Stimulated activated CD4-positive, alpha-beta T cell treated with anti-CD3 and anti-CD28 coated beads, Interleukin-1b, Interleukin-23, amount 100 ng/mL, for 4 hours (primary cell): ENCODE measurements at regions not wholly inside any gene's neighbourhood (a gene's known extent, or its start where the extent isn't known, plus 50 kb on each side); places are given as distances from the start of the nearest gene placed in this dataset.
"Not testable (repeated sequence)": the region's sequence is repeated elsewhere in the genome, so short reads cannot be mapped to it uniquely, and the experiment has no call there.

Source experiments
- DNase-seq, 2 donors: peaks; one replicate each; pipeline ENCODE4 v3.0.0-alpha.2; 2020; ENCODE audit warnings: low read depth in 2 of 2

GRCh38 chr12:126432780-126433179 lies 1367.5 kb downstream of the AACS start:
- DNase-seq, result no peak

GRCh38 chr12:126434412-126434985 lies 1369.3 kb downstream of the AACS start:
- DNase-seq, result no peak

DNA sequence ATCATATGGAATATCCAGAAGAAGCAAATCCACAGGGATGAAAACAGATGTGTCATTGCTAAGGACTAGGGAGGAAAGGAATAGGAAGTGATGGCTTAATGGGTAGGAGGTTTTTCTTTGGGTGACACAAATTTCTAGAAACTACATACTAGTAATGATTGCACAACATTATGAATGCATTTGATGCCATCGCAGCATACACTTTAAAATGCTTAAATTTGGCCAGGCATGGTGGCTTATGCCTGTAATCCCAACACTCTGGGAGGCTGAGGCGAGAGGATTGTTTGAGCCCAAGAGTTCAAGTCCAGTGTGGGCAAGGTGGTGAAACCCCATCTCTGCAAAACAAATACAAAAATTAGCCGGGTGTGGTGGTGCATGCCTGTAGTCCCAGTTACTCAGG lies 1370.8 kb downstream of the AACS start:
- DNase-seq, result no peak

DNA sequence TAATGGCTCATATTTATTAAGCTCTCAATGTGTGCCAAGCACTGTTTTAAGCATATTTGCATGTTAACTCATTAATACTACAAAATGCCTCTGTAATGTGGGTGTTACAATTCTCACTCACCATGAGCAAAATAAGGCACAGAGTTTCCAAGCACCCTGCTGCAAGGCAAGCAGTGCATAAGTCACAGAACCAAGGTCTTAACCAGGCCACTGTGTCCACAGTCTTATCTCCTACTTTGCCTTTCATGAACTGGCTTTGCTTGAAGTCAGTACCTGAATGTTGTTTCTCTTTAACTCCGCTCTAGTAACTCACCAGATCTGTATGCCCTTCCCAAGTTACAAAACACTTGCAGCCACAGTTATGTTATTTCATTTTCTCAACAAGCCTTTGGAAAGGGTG lies 1372.7 kb downstream of the AACS start:
- no peak for DNase-seq

GRCh38 chr12:126443977-126444376 lies 1378.7 kb downstream of the AACS start:
- no peak for DNase-seq

DNA sequence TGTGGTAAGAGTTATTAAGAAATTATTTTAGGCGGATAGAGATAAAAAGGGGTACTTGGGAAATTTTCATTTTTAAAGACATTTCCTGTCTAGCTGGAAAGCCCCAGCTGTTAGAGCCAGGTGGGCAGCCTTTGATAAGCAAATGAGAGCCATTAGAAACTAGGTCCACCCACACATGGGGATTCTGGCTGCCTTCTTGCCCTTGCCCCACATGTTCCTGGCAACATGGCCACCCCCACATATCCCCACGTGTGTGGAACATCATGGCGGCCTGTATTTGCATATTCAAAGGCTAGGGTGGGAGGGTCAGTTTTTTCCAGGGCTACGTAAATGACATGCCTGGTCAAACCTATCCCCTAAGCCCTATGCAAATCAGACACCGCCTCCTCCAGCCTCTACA lies 1382.1 kb downstream of the AACS start:
- DNase-seq, result no peak

DNA sequence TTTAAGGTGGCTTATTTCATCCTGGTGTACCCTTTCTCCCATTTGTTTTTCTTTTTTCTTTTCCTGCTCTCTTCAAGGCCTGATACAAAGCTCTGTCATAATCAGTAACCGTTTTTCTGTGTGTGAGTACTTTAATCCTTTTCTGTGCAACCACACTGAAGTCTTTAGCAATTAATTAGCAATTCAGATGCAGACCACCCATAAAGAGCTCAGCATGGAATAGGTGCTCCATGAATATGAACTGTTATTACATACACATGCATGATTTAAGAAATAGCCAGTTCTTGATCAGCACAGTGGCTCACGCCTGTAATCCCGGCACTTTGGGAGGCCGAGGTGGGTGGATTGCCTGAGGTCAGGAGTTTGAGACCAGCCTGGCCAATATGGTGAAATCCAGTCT lies 1386.6 kb downstream of the AACS start:
- no peak for DNase-seq

GRCh38 chr12:126452686-126453085 lies 1387.5 kb downstream of the AACS start:
- not testable (repeated sequence) for DNase-seq

- DNase-seq, result no peak
These were observed 1389.3 kb downstream of the AACS start for GRCh38 chr12:126454581-126454980.

DNA sequence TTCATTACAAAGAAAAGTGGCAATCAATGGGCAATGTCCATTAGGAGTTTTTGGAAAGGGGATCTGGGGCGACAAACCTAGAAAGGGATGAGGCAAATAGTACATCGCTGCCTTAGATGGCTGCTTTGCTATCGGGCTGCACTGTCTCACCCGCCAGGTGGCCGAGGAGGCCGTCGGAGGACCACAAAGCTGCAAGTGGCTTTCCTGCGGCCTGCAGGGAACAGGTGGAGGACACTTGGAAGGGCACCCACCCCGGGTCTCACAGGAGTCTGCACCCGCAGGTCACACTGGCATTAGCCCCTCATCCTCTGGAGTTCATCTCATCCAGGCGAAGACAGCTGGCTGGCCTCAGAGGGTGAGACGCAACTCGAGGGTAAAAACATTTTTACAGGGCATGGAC lies 1392.5 kb downstream of the AACS start:
- DNase-seq, result no peak

DNA sequence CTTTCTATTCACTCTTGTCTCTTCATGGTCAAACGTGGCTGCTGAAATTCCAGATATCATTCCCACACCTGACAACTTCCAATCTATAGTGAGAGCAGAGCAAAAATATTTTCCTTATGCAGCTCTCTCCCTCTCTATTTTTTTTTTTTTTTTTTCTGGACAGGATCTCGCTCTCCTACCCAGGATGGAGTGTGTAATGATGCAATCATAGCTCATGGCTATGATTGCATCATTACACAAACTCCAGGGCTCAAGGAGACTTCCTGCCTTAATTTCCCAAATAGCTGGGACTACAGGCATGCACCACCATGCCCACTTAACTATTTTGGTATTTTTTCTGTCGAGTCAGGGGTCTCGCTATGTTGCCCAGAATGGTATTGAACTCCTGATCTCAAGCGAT lies 1398.9 kb downstream of the AACS start:
- no peak for DNase-seq

GRCh38 chr12:126469211-126469610 lies 1404.0 kb downstream of the AACS start:
- no peak for DNase-seq

GRCh38 chr12:126474703-126475102 lies 1409.5 kb downstream of the AACS start:
- DNase-seq, result no peak

DNA sequence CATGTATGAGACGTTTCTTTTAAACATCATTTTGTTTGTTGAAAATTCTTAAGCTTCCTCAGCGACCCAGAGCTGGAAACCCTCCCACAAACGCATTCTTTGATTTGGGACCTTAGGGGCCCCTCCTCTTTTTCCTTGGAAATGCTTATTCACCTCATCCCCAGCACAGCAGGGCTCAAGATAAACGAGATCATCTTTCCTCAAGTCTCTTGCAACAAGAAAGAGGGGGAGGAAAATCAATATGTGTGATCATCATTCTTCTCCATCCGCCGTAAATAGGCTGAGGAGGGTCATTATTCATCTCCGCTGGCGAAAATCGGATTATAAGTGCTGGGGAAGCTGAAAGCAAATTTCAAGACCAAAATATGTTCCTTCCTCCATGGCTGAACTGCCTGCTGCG lies 1415.2 kb downstream of the AACS start:
- DNase-seq, result no peak

- no peak for DNase-seq
These were observed 1416.5 kb downstream of the AACS start for GRCh38 chr12:126481688-126482087.

- DNase-seq, result no peak
These were observed 1417.1 kb downstream of the AACS start for GRCh38 chr12:126482238-126482889.

- DNase-seq, result no peak
These were observed 1418.2 kb downstream of the AACS start for GRCh38 chr12:126483145-126484068.

GRCh38 chr12:126487431-126487980 lies 1422.3 kb downstream of the AACS start:
- no peak for DNase-seq

DNA sequence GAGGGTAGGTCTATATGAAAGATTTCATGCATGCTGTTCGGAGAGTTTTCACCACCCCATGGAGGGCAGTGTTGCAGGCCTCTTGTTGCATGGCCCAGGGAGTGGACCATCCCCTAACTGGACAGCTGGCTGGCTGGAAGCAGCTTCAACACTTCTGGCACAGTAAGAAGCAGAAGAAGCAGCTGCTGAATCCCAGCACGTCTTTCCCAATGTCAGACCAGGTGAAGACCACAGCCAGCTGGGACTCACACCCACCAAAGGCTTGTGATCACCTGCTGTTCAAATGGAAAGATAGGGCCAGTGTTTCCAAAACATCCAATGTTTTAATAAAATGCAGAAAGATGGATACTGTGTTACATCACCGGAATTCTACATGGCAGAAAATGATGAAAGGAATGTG lies 1423.6 kb downstream of the AACS start:
- no peak for DNase-seq

DNA sequence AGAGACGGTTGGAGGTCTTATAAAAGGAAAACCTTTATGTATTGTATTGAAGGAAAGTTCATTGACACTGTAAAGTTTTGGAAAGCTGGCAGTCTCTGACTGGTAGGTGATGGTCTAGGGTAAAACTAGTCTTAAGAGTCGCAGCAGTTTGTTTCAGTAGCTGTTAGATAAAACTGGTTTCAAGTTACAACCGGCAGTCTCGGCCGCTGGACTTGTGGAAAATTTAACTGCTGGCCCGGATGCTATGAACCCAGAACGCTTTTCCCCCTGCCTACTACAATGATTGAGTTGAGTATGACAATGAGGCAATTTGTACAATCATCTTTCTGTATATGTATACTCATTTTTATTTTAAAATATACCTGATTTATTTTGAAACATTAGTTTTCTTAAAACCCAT lies 1426.9 kb downstream of the AACS start:
- DNase-seq, result no peak

DNA sequence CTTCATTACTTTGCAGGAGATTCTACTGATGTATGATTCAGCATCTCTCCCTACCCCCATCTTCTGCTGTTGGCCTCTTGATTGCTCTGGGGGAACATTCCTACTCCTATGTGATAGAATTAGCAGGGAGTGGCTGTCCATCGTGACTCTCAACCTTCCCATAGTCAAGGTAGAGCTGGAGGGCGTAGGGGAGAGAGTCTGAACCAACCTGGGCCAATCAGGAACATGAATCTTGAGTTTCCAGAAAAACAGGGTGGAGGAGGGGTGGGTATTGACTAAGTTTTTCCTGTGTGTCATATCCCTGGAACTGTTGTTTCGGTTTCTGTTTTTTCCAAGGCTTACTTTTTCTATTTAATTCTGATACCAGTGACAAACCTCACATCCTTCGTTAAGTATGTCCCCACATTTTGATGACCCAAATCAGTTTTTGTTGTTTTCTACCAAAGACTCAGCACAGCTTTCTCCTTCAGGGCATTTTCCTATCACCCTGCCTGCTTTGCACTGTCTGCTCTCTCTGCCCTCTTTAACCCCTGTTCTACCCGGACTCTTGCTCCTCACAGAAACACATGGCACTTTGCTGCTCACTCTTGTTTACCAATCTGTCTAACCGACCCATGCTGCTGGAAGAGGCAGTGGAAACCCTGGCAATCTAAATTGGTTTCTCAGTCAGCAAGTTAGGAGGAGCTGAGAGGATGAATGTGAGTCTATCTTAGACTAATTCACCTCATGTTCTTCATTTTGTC lies 1428.3 kb downstream of the AACS start:
- DNase-seq, result no peak

GRCh38 chr12:126496201-126496600 lies 1431.0 kb downstream of the AACS start:
- no peak for DNase-seq
